ENCODE measurements at regions not wholly inside any gene's neighbourhood (a gene's known extent, or its start where the extent isn't known, plus 50 kb on each side); places are given as distances from the start of the nearest gene placed in this dataset.

DNA sequence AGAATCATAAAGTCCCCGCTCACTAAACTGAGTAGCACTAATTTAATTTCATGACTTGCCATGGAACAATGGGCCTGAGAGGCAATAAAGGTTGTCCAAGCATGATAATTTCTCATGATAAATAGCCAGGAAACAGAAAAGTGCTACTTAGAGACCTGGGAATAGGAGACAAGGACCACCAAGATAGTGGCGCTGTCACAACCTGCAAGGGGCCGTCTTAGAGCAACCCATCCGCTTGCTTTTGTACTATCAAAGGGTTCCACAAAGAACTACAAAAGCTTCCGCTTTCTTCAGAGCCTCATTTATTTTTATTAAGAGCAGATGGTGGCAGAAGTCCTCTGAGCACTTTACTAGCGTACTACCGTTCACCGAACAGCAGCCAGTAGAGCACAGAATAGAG, 421.7 kb upstream of the GRM7 start:
- H3K9me3 ChIP-seq (ENCODE audit: control insufficient read depth in 1 of 2, low read length in 2 of 2) = no peaks in the 10 kb centered on the region
- no peaks in the 10 kb centered on the region for H3K36me3 ChIP-seq (ENCODE audit: control insufficient read depth in 1 of 2, insufficient read depth in 2 of 2, low read length in 2 of 2)
- no peaks in the 10 kb centered on the region for H3K27me3 ChIP-seq (ENCODE audit: low read depth, low read length)
- no peak overlapping the region for H3K4me3 ChIP-seq (ENCODE audit: low read depth in 1 of 2, low read length in 2 of 2)
- no peak overlapping the region for H3K27ac ChIP-seq (ENCODE audit: low read length)
- no peaks in the 10 kb centered on the region for H3K4me1 ChIP-seq (ENCODE audit: control insufficient read depth in 1 of 2, insufficient read depth in 2 of 2, low read length in 2 of 2)

DNA sequence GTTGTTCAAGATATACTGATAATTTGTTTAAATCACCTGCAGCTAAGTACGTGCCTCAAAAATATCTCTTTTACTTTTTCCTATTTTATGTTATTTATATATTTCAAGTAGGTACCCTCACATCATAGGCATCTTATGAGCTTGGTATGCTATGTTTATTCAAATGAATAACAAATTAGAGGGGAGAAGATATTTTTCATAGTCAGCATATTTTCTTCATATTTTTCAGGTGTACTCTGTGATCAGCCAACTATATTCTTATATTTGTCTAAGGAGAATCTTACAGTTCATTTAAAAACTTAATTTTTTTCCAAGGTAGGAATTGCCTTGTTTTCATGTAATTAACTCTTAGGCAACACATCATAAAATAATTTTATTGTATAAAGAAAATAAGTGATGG, 421.1 kb upstream of the GRM7 start:
- no peaks in the 10 kb centered on the region for H3K9me3 ChIP-seq (ENCODE audit: control insufficient read depth in 1 of 2, low read length in 2 of 2)
- H3K36me3 ChIP-seq (ENCODE audit: control insufficient read depth in 1 of 2, insufficient read depth in 2 of 2, low read length in 2 of 2) = no peaks in the 10 kb centered on the region
- no peak overlapping the region for H3K27ac ChIP-seq (ENCODE audit: low read length)
- no peak overlapping the region for H3K4me3 ChIP-seq (ENCODE audit: low read depth in 1 of 2, low read length in 2 of 2)
- H3K4me1 ChIP-seq (ENCODE audit: control insufficient read depth in 1 of 2, insufficient read depth in 2 of 2, low read length in 2 of 2) = no peaks in the 10 kb centered on the region
- H3K27me3 ChIP-seq (ENCODE audit: low read depth, low read length) = no peaks in the 10 kb centered on the region

DNA sequence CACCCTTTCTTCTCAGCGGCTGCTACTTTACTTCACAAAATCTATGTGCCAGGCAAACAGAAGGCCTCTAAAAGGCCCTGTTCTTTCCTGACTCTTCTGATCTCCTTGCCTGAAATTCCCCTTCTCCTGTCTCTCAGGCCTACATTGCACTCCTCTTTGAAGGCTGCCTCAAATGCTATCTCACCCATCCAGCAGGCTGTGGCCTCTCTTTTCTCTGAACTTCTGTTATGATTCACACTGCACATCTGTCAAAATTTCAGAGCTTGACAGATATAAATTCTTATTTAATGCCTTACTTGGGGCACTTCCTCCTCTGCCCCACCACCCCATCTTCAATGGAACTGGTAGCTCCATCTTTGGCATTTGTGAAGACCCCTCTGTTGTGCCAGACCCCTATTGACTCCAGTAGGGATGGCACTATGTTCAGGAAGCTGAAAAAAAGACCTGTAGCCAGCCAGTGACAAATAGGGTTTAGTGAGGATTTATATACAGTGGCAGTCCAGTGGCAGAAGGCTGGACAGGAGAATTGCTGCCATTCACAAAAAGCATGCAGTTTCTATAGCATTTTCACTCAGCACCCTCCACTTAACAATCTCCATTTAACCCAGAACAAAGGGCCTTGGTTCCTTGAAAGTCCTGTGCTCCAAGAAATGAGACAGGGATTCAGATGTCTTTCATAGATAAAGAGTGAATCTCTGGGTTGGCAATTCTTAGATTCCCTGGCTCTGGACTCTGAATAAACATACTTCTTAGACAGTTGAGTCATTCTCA, 415.8 kb upstream of the GRM7 start:
- Histone ChIP-seq H3K4me3 (ENCODE audit: low read depth in 1 of 2, low read length in 2 of 2) (no peak overlapping the region), H3K27ac (ENCODE audit: low read length) (no peak overlapping the region), H3K9me3 (ENCODE audit: control insufficient read depth in 1 of 2, low read length in 2 of 2) (no peaks in the 10 kb centered on the region), H3K36me3 (ENCODE audit: control insufficient read depth in 1 of 2, insufficient read depth in 2 of 2, low read length in 2 of 2) (no peaks in the 10 kb centered on the region), H3K4me1 (ENCODE audit: control insufficient read depth in 1 of 2, insufficient read depth in 2 of 2, low read length in 2 of 2) (no peaks in the 10 kb centered on the region), H3K27me3 (ENCODE audit: low read depth, low read length) (no peaks in the 10 kb centered on the region)

DNA sequence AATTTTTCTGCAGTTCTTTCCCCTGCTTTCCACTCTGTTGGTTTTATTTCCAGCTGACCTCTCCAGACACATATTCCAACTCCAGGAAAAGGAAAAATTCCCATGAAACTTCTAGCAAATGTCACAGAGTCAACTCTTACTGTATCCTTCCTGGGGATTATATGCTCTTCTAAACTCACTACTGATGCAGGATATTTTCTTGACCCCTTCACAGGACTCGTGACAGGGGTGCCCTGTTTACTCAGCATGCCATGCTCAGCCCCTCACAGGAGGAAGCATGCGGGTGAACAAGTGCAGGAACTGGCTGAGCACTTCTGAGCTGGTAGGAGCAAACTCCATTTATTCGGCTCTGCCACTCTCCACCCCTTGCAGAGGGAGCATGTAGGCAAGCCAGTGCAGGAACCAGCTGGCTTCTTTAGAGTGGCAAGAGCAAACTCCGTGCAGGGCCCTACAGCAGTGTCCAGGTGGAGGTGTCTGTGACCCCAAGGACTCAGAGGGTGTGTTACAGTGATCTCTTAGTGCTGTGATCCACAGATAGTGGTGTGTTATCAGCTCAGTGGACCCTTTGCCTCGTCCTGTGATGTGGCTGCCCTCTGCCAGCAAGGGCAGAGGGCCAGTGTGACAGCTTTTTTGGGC, 413.6 kb upstream of the GRM7 start:
- H3K27ac ChIP-seq (ENCODE audit: low read length) = no peak overlapping the region
- H3K4me3 ChIP-seq (ENCODE audit: low read depth in 1 of 2, low read length in 2 of 2) = no peak overlapping the region
- H3K9me3 ChIP-seq (ENCODE audit: control insufficient read depth in 1 of 2, low read length in 2 of 2) = no peaks in the 10 kb centered on the region
- no peaks in the 10 kb centered on the region for H3K4me1 ChIP-seq (ENCODE audit: control insufficient read depth in 1 of 2, insufficient read depth in 2 of 2, low read length in 2 of 2)
- H3K27me3 ChIP-seq (ENCODE audit: low read depth, low read length) = no peaks in the 10 kb centered on the region
- no peaks in the 10 kb centered on the region for H3K36me3 ChIP-seq (ENCODE audit: control insufficient read depth in 1 of 2, insufficient read depth in 2 of 2, low read length in 2 of 2)

DNA sequence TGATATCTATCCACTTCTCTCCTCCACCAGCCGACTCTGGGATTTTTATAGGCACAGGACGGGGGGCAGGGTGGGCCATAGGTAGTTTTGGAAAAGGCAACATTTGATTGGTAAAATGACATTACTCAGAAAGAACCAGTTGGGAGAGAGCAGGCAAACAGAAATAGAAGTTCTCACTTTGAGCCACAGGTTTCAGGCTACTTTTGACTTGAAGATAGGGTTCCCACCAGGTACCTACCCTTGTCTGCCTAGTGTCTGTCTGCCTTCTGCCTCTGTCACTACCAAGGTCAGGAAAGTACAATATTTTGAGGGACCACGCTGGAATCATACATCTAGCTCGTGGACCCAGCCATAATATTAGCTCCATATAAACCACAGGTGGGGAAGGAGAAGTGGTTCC, 412.9 kb upstream of the GRM7 start:
- no peaks in the 10 kb centered on the region for H3K27me3 ChIP-seq (ENCODE audit: low read depth, low read length)
- no peaks in the 10 kb centered on the region for H3K9me3 ChIP-seq (ENCODE audit: control insufficient read depth in 1 of 2, low read length in 2 of 2)
- no peaks in the 10 kb centered on the region for H3K4me1 ChIP-seq (ENCODE audit: control insufficient read depth in 1 of 2, insufficient read depth in 2 of 2, low read length in 2 of 2)
- no peak overlapping the region for H3K27ac ChIP-seq (ENCODE audit: low read length)
- no peak overlapping the region for H3K4me3 ChIP-seq (ENCODE audit: low read depth in 1 of 2, low read length in 2 of 2)
- no peaks in the 10 kb centered on the region for H3K36me3 ChIP-seq (ENCODE audit: control insufficient read depth in 1 of 2, insufficient read depth in 2 of 2, low read length in 2 of 2)

DNA sequence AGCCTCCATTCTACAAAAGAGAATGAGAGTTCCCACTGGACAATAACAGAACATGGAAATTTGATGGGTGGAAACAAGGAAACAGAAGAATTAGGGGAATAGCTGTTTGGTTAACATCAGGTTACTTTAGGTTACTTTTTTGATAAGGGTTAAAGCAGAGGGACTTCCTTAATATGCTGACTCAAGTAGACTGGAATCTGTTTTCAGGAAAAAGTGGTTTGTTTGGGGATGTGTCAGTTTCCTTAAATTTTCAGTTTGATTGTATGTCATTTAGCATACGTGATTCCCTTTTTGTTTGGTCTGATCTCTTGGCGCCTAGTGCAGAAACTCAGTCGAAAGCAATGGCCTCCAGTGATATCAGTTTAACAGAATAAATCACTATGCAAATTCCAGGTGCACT, 411.8 kb upstream of the GRM7 start:
- no peaks in the 10 kb centered on the region for H3K27me3 ChIP-seq (ENCODE audit: low read depth, low read length)
- no peak overlapping the region for H3K27ac ChIP-seq (ENCODE audit: low read length)
- no peak overlapping the region for H3K4me3 ChIP-seq (ENCODE audit: low read depth in 1 of 2, low read length in 2 of 2)
- no peaks in the 10 kb centered on the region for H3K36me3 ChIP-seq (ENCODE audit: control insufficient read depth in 1 of 2, insufficient read depth in 2 of 2, low read length in 2 of 2)
- H3K9me3 ChIP-seq (ENCODE audit: control insufficient read depth in 1 of 2, low read length in 2 of 2) = no peaks in the 10 kb centered on the region
- H3K4me1 ChIP-seq (ENCODE audit: control insufficient read depth in 1 of 2, insufficient read depth in 2 of 2, low read length in 2 of 2) = no peaks in the 10 kb centered on the region

DNA sequence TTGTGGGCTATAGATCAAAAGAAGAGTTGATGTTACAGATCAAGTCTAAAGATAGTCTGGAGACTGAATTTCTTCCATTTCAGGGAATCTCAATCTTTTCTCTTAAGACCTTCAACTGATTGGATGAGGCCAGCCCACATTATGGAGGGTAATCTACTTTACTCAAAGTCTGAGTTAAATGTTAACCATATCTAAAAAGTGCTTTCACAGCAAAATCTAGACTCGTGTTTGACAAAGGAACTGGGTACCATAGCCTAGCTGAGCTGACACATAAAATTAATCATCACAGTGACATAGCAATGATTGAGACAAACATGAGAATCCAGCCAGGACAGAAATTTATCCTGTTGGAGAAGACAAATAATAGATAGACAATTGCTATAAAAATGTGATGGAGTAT, 407.9 kb upstream of the GRM7 start:
- Histone ChIP-seq H3K4me3 (ENCODE audit: low read depth in 1 of 2, low read length in 2 of 2) (no peak overlapping the region), H3K27me3 (ENCODE audit: low read depth, low read length) (no peaks in the 10 kb centered on the region), H3K36me3 (ENCODE audit: control insufficient read depth in 1 of 2, insufficient read depth in 2 of 2, low read length in 2 of 2) (no peaks in the 10 kb centered on the region), H3K9me3 (ENCODE audit: control insufficient read depth in 1 of 2, low read length in 2 of 2) (no peaks in the 10 kb centered on the region), H3K4me1 (ENCODE audit: control insufficient read depth in 1 of 2, insufficient read depth in 2 of 2, low read length in 2 of 2) (no peaks in the 10 kb centered on the region), H3K27ac (ENCODE audit: low read length) (no peak overlapping the region)

DNA sequence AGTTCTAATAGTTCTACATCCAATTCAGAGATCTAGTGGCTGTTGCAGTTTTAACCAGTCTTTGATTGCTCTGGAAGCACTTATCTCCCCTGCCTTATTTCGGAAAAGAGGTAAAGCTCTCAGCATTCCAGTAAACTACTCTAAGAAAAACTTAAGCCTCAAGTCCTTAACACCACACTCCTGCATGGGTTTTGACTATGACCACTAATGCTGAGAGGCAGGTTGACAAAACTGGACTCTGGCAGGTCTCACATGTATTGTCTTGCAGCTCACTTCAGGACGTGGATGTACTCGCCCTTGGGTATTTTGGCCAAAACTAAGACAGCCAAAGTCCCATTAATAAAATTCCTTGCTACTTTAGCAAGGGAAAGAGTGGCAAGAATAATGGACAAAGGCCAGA, 405.9 kb upstream of the GRM7 start:
- Histone ChIP-seq H3K27ac (ENCODE audit: low read length) (no peak overlapping the region), H3K36me3 (ENCODE audit: control insufficient read depth in 1 of 2, insufficient read depth in 2 of 2, low read length in 2 of 2) (no peaks in the 10 kb centered on the region), H3K27me3 (ENCODE audit: low read depth, low read length) (no peaks in the 10 kb centered on the region), H3K4me3 (ENCODE audit: low read depth in 1 of 2, low read length in 2 of 2) (no peak overlapping the region), H3K9me3 (ENCODE audit: control insufficient read depth in 1 of 2, low read length in 2 of 2) (no peaks in the 10 kb centered on the region), H3K4me1 (ENCODE audit: control insufficient read depth in 1 of 2, insufficient read depth in 2 of 2, low read length in 2 of 2) (no peaks in the 10 kb centered on the region)

DNA sequence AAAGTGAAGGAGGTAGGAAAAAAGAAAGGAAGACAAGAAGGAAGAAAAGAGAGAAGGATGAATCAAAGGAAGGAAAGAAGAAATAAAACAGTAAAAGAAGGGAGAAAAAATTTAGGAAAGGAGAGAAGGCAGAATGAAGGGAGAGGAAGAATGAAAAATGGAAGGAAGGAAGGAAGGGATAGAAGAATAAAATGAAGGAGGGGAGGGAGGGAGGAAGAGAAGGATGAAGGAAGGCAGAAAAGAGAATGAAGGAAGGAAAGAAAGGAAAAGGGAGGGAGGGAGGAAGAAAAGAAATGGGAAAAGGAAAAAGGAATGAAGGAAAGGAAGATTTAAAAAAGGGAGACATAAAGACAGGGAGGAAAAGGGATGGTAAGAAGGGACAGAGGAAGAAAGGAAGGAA, 393.7 kb upstream of the GRM7 start:
- Histone ChIP-seq H3K4me1 (ENCODE audit: control insufficient read depth in 1 of 2, insufficient read depth in 2 of 2, low read length in 2 of 2) (no peaks in the 10 kb centered on the region), H3K4me3 (ENCODE audit: low read depth in 1 of 2, low read length in 2 of 2) (no peak overlapping the region), H3K9me3 (ENCODE audit: control insufficient read depth in 1 of 2, low read length in 2 of 2) (no peaks in the 10 kb centered on the region), H3K27ac (ENCODE audit: low read length) (no peak overlapping the region), H3K36me3 (ENCODE audit: control insufficient read depth in 1 of 2, insufficient read depth in 2 of 2, low read length in 2 of 2) (no peaks in the 10 kb centered on the region), H3K27me3 (ENCODE audit: low read depth, low read length) (no peaks in the 10 kb centered on the region)

DNA sequence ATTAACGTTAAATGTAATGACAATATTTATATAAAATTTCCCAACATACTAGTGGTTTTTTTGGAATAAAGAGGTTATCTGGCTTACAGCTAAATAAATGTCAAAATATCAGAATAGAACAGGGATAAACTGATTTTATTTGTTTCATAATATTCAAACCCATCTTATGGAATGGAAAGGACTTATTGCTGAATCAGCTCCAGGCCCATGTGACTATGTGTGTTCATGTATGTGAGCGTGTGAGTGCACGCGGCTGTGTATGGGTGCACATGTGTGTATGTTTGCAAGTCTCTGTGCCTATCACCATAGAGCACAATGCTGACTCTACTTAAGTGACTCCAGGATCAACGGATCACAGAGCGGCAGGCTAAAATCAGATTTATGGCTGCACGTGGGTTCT, 392.3 kb upstream of the GRM7 start:
- Histone ChIP-seq H3K27me3 (ENCODE audit: low read depth, low read length) (no peaks in the 10 kb centered on the region), H3K27ac (ENCODE audit: low read length) (no peak overlapping the region), H3K9me3 (ENCODE audit: control insufficient read depth in 1 of 2, low read length in 2 of 2) (no peaks in the 10 kb centered on the region), H3K36me3 (ENCODE audit: control insufficient read depth in 1 of 2, insufficient read depth in 2 of 2, low read length in 2 of 2) (no peaks in the 10 kb centered on the region), H3K4me3 (ENCODE audit: low read depth in 1 of 2, low read length in 2 of 2) (no peak overlapping the region), H3K4me1 (ENCODE audit: control insufficient read depth in 1 of 2, insufficient read depth in 2 of 2, low read length in 2 of 2) (no peaks in the 10 kb centered on the region)

DNA sequence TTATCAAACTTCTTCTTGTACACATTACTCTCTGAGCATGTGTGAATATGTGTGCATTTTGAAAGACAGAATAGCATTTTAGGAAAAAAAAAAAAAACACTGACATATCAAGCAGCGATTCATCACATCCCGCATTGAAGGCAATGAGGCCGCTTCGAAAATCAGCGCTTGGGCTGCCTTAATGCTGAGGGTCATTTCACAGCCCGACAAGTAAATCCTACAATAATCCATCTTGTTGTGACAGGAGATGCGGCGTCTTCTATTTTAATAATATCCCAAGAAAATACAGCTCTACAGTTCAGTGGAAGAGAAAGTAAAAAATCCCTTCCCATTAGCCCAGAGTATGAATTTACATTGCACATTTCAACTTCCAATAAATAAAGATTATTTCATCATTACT, 389.2 kb upstream of the GRM7 start:
- no peaks in the 10 kb centered on the region for H3K9me3 ChIP-seq (ENCODE audit: control insufficient read depth in 1 of 2, low read length in 2 of 2)
- no peaks in the 10 kb centered on the region for H3K4me1 ChIP-seq (ENCODE audit: control insufficient read depth in 1 of 2, insufficient read depth in 2 of 2, low read length in 2 of 2)
- H3K27me3 ChIP-seq (ENCODE audit: low read depth, low read length) = no peaks in the 10 kb centered on the region
- no peak overlapping the region for H3K4me3 ChIP-seq (ENCODE audit: low read depth in 1 of 2, low read length in 2 of 2)
- H3K27ac ChIP-seq (ENCODE audit: low read length) = no peak overlapping the region
- H3K36me3 ChIP-seq (ENCODE audit: control insufficient read depth in 1 of 2, insufficient read depth in 2 of 2, low read length in 2 of 2) = no peaks in the 10 kb centered on the region
